GM12878 (cell line): ENCODE measurements at regions not wholly inside any gene's neighbourhood (a gene's known extent, or its start where the extent isn't known, plus 50 kb on each side); places are given as distances from the start of the nearest gene placed in this dataset.
"Not testable (repeated sequence)": the region's sequence is repeated elsewhere in the genome, so short reads cannot be mapped to it uniquely, and the experiment has no call there.

Experiments
- FOS ChIP-seq: IDR thresholded peaks from 3 replicates; pipeline ENCODE4 v1.6.1; 2011; ENCODE audit warnings: borderline replicate concordance; ENCODE audit not compliant: insufficient read length; ENCODE audit errors: extremely low read depth
- HCFC1 ChIP-seq: fragments of 150-350 bp; IDR thresholded peaks from 2 replicates; pipeline ENCODE4 v1.6.1; 2014; ENCODE audit warnings: low read length
- NFYB ChIP-seq: IDR thresholded peaks from 2 replicates; pipeline ENCODE4 v1.6.1; 2011; ENCODE audit warnings: low read depth, mild to moderate bottlenecking, low read length, improper control_type of control experiment, moderate library complexity; ENCODE audit not compliant: insufficient read depth
- NR2C1 ChIP-seq: fragments of 450-650 bp; IDR thresholded peaks from 2 replicates; pipeline ENCODE4 v1.6.1; 2017; ENCODE audit warnings: antibody characterized with exemption, mild to moderate bottlenecking, moderate library complexity
- RELA ChIP-seq: fragments of 450-650 bp; IDR thresholded peaks from 2 replicates; pipeline ENCODE4 v1.8.0; 2014; ENCODE audit warnings: borderline replicate concordance; ENCODE audit not compliant: partially characterized antibody
- SP1 ChIP-seq: IDR thresholded peaks from one replicate; pipeline ENCODE4 v1.6.1; 2011; ENCODE audit warnings: low read depth, low read length
- SRF ChIP-seq, 2 experiments: IDR thresholded peaks; 2 replicates each; pipeline ENCODE4 v1.6.1; 2011; ENCODE audit warnings: low read depth in 2 of 2, low read length in 2 of 2, mild to moderate bottlenecking in 1 of 2, moderate library complexity in 1 of 2
- TCF12 ChIP-seq: IDR thresholded peaks from 2 replicates; pipeline ENCODE4 v1.6.1; 2011; ENCODE audit warnings: low read depth, mild to moderate bottlenecking, low read length
- TF ChIP-seq, protein P1 (sequence below), 3 experiments: IDR thresholded peaks in 2 of 3; conservative IDR thresholded peaks in 1 of 3; 2 replicates each; pipeline ENCODE4 v1.5.1; 2011; ENCODE audit warnings: low read depth in 3 of 3, low read length in 3 of 3, mild to moderate bottlenecking in 3 of 3, control low read depth in 2 of 3, moderate library complexity in 2 of 3, inconsistent platforms in 1 of 3, mixed read lengths in 1 of 3; ENCODE audit not compliant: control insufficient read depth in 2 of 3, insufficient read depth in 1 of 3; ENCODE audit errors: extremely low read depth in 1 of 3
- TF ChIP-seq, protein P2 (sequence below): IDR thresholded peaks from 2 replicates; pipeline ENCODE4 v1.6.1; 2011; ENCODE audit warnings: mild to moderate bottlenecking, low read depth, low read length, moderate library complexity; ENCODE audit not compliant: insufficient replicate concordance
- TF ChIP-seq, protein P3 (sequence below): IDR thresholded peaks from 2 replicates; pipeline ENCODE4 v1.6.1; 2012; ENCODE audit warnings: low read depth, low read length, improper control_type of control experiment

DNA sequence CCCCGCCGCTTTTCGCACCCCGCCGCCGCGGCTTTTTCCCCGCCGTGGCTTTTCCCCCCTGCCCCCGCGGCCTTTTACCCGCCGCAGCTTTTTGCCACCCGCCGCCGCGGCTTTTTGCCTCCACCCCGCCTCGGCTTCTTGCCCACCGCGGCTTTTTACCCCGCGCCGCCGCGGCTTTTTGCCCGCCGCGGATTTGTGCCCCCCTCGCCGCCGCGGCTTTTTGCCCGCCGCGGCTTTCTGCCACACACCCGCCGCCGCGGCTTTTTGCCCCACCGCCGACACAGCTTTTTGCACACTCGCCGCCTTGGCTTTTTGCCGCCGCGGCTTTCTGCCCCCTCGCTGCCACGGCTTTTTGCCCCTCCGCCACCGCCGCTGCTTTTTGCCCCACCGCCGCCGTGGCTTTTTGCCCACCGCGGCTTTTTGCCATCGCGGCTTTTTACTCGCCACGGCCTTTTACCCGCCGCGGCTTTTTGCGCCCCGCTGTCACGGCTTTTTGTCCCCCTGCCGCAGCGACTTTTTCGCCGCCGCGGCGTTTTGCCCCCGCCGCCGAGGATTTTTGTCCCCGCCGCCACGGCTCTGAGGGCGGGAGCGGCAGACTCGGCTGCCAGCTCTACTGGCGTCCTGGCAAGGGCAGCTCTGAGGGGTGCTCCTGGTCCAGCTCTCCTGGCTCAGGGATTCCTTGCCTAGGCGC, 473.6 kb downstream of the FAM72C start:
- not testable (repeated sequence) for TF ChIP-seq NR2C1; SP1; TCF12; RELA; HCFC1; NFYB; FOS; SRF (IDR thresholded peaks at IDR 0.05; ENCODE audit: low read depth in 2 of 2, low read length in 2 of 2)
- TF ChIP-seq, protein P1, sequence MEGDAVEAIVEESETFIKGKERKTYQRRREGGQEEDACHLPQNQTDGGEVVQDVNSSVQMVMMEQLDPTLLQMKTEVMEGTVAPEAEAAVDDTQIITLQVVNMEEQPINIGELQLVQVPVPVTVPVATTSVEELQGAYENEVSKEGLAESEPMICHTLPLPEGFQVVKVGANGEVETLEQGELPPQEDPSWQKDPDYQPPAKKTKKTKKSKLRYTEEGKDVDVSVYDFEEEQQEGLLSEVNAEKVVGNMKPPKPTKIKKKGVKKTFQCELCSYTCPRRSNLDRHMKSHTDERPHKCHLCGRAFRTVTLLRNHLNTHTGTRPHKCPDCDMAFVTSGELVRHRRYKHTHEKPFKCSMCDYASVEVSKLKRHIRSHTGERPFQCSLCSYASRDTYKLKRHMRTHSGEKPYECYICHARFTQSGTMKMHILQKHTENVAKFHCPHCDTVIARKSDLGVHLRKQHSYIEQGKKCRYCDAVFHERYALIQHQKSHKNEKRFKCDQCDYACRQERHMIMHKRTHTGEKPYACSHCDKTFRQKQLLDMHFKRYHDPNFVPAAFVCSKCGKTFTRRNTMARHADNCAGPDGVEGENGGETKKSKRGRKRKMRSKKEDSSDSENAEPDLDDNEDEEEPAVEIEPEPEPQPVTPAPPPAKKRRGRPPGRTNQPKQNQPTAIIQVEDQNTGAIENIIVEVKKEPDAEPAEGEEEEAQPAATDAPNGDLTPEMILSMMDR (IDR thresholded peaks at IDR 0.05 in 2 of 3, conservative IDR thresholded peaks at IDR 0.05 in 1 of 3; ENCODE audit: control insufficient read depth in 2 of 3, extremely low read depth in 1 of 3, insufficient read depth in 1 of 3, low read depth in 3 of 3, low read length in 3 of 3): not testable (repeated sequence)
- TF ChIP-seq, protein P2, sequence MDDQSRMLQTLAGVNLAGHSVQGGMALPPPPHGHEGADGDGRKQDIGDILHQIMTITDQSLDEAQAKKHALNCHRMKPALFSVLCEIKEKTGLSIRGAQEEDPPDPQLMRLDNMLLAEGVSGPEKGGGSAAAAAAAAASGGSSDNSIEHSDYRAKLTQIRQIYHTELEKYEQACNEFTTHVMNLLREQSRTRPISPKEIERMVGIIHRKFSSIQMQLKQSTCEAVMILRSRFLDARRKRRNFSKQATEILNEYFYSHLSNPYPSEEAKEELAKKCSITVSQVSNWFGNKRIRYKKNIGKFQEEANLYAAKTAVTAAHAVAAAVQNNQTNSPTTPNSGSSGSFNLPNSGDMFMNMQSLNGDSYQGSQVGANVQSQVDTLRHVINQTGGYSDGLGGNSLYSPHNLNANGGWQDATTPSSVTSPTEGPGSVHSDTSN: not testable (repeated sequence)
- TF ChIP-seq, protein P3, sequence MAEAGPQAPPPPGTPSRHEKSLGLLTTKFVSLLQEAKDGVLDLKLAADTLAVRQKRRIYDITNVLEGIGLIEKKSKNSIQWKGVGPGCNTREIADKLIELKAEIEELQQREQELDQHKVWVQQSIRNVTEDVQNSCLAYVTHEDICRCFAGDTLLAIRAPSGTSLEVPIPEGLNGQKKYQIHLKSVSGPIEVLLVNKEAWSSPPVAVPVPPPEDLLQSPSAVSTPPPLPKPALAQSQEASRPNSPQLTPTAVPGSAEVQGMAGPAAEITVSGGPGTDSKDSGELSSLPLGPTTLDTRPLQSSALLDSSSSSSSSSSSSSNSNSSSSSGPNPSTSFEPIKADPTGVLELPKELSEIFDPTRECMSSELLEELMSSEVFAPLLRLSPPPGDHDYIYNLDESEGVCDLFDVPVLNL: not testable (repeated sequence)
